ENCODE measurements at regions not wholly inside any gene's neighbourhood (a gene's known extent, or its start where the extent isn't known, plus 50 kb on each side); places are given as distances from the start of the nearest gene placed in this dataset.

DNA sequence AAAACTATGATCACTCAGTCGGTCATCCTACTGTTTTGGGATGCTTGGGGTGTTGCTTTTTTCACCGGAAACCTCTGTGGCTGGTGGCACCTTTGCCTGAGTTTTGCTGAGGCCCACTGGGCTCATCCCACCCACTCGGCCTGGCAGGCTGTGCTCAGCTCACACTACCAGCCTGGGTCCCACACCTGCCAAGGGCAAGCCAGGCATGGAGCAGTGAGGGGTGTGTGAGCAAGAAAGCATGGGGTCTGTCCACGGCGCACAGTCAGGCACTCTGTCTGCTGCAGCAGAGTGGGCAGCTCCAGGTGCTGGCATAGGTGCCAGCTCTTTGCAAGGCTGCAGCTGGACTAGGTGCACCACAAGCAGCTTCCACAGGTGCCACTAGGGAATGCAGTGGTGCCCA lies 91.7 kb downstream of the TBXT start:
- TF ChIP-seq, protein P1, sequence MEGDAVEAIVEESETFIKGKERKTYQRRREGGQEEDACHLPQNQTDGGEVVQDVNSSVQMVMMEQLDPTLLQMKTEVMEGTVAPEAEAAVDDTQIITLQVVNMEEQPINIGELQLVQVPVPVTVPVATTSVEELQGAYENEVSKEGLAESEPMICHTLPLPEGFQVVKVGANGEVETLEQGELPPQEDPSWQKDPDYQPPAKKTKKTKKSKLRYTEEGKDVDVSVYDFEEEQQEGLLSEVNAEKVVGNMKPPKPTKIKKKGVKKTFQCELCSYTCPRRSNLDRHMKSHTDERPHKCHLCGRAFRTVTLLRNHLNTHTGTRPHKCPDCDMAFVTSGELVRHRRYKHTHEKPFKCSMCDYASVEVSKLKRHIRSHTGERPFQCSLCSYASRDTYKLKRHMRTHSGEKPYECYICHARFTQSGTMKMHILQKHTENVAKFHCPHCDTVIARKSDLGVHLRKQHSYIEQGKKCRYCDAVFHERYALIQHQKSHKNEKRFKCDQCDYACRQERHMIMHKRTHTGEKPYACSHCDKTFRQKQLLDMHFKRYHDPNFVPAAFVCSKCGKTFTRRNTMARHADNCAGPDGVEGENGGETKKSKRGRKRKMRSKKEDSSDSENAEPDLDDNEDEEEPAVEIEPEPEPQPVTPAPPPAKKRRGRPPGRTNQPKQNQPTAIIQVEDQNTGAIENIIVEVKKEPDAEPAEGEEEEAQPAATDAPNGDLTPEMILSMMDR (IDR thresholded peaks at IDR 0.05; ENCODE audit: low read depth, low read length): no peak
- TF ChIP-seq EZH2phosphoT487 (IDR thresholded peaks at IDR 0.05; ENCODE audit: low read depth): no peak

Measured in OCI-LY3 (cell line).